HG02642 (cell line): ENCODE measurements at regions not wholly inside any gene's neighbourhood (a gene's known extent, or its start where the extent isn't known, plus 50 kb on each side); places are given as distances from the start of the nearest gene placed in this dataset.

Experiments used
- ATAC-seq: cut with Tn5 transposase; IDR thresholded peaks from one replicate; pipeline ENCODE4 v1.9.1; 2021; ENCODE audit warnings: mild to moderate bottlenecking; ENCODE audit not compliant: unreplicated experiment, poor library complexity

- ATAC-seq: no peak
Observed at GRCh38 chr3:111454551-111454950, 87.4 kb upstream of the CD96 start.

GRCh38 chr3:111465081-111465670 lies 76.8 kb upstream of the CD96 start:
- ATAC-seq: no peak

- no peak for ATAC-seq
Observed at GRCh38 chr3:111470032-111470431, 72.0 kb upstream of the CD96 start.

- no peak for ATAC-seq
Observed at GRCh38 chr3:111471831-111472230, 70.2 kb upstream of the CD96 start.

- ATAC-seq: no peak
Observed at GRCh38 chr3:111472556-111472955, 69.4 kb upstream of the CD96 start.

- ATAC-seq: no peak
Observed at GRCh38 chr3:111473550-111473949, 68.4 kb upstream of the CD96 start.

- no peak for ATAC-seq
Observed at GRCh38 chr3:111476701-111477100, 65.3 kb upstream of the CD96 start.

- no peak for ATAC-seq
Observed at GRCh38 chr3:111480091-111480490, 61.9 kb upstream of the CD96 start.

- no peak for ATAC-seq
Observed at GRCh38 chr3:111481551-111481950, 60.4 kb upstream of the CD96 start.

- no peak for ATAC-seq
Observed at GRCh38 chr3:111482574-111482973, 59.4 kb upstream of the CD96 start.

- no peak for ATAC-seq
Observed at GRCh38 chr3:111485086-111485485, 56.9 kb upstream of the CD96 start.
